ENCODE measurements at regions not wholly inside any gene's neighbourhood (a gene's known extent, or its start where the extent isn't known, plus 50 kb on each side); places are given as distances from the start of the nearest gene placed in this dataset.

GRCh38 chr2:156647377-156648010 lies 211.3 kb downstream of the GPD2 start:
- no peak for DNase-seq

GRCh38 chr2:156648522-156648921 lies 212.3 kb downstream of the GPD2 start:
- no peak for DNase-seq

- DNase-seq, result no peak
These were observed 213.4 kb downstream of the GPD2 start for GRCh38 chr2:156649596-156649995.

- DNase-seq, result no peak
These were observed 216.5 kb downstream of the GPD2 start for GRCh38 chr2:156652691-156653090.

- DNase-seq, result no peak
These were observed 217.5 kb downstream of the GPD2 start for GRCh38 chr2:156653675-156654074.

GRCh38 chr2:156657809-156658208 lies 221.6 kb downstream of the GPD2 start:
- DNase-seq, result no peak

- DNase-seq, result no peak
These were observed 223.5 kb downstream of the GPD2 start for GRCh38 chr2:156659694-156660093.

GRCh38 chr2:156663757-156664409 lies 227.7 kb downstream of the GPD2 start:
- DNase-seq, result no peak

GRCh38 chr2:156666130-156666785 lies 230.1 kb downstream of the GPD2 start:
- DNase-seq, result no peak

- DNase-seq, result no peak
These were observed 233.9 kb downstream of the GPD2 start for GRCh38 chr2:156670104-156670503.

GRCh38 chr2:156671706-156672361 lies 235.7 kb downstream of the GPD2 start:
- no peak for DNase-seq

GRCh38 chr2:156672556-156673332 lies 236.6 kb downstream of the GPD2 start:
- no peak for DNase-seq

GRCh38 chr2:156673333-156673615 lies 237.1 kb downstream of the GPD2 start:
- DNase-seq, result no peak

GRCh38 chr2:156673981-156674380 lies 237.8 kb downstream of the GPD2 start:
- DNase-seq, result no peak

- no peak for DNase-seq
These were observed 239.7 kb downstream of the GPD2 start for GRCh38 chr2:156675896-156676295.

GRCh38 chr2:156679820-156680219 lies 243.6 kb downstream of the GPD2 start:
- DNase-seq, result no peak

- no peak for DNase-seq
These were observed 244.1 kb downstream of the GPD2 start for GRCh38 chr2:156680266-156680665.

- no peak for DNase-seq
These were observed 250.9 kb downstream of the GPD2 start for GRCh38 chr2:156687126-156687525.

GRCh38 chr2:156687715-156688114 lies 251.5 kb downstream of the GPD2 start:
- no peak for DNase-seq

- DNase-seq, result no peak
These were observed 253.8 kb downstream of the GPD2 start for GRCh38 chr2:156689939-156690338.

- DNase-seq, result no peak
These were observed 254.8 kb downstream of the GPD2 start for GRCh38 chr2:156691014-156691413.

GRCh38 chr2:156695020-156695419 lies 258.8 kb downstream of the GPD2 start:
- DNase-seq, result no peak

- no peak for DNase-seq
These were observed 259.4 kb downstream of the GPD2 start for GRCh38 chr2:156695595-156695994.
